ENCODE measurements at regions not wholly inside any gene's neighbourhood (a gene's known extent, or its start where the extent isn't known, plus 50 kb on each side); places are given as distances from the start of the nearest gene placed in this dataset.
"Not testable (repeated sequence)": the region's sequence is repeated elsewhere in the genome, so short reads cannot be mapped to it uniquely, and the experiment has no call there.

GRCh38 chr6:77173472-77174074 lies 289.7 kb downstream of the HTR1B start:
- DNase-seq, result no peak

GRCh38 chr6:77172578-77172977 lies 290.7 kb downstream of the HTR1B start:
- no peak for DNase-seq

DNA sequence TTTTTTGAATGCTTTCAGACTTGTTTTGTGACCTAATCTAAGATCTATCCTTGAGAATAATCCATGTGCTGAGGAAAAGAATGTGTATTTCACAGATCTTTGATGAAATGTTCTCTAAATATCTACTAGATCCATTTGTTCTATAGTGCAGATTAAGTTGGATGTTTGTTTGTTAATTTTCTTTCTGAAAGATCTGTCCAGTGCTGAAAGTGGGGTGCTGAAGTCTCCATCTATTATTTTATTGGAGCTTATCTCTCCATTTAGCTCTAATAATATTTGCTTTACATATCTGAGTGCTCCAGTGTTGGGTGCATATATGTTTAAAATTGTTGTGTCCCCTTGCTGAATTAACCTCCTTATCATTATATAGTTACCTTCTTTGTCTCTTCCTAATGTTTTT lies 303.6 kb downstream of the HTR1B start:
- no peak for DNase-seq

DNA sequence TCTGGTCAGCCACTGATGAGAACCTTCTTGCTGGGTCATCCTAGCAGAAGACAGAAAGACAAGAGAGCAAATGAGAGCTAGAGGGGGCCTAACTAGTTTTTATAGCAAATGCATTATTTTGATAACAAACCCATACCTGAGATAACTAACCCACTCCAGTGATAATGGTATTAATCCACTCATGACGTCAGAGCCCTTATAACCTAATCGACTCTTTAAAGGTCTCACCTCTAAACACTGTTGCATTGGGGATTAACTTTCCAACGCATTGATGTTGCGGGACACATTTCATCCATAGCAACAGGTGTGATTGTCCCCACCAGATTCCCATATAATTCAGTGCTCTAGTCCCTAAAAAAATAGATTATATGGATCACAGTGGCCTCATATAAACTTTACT lies 312.1 kb downstream of the HTR1B start:
- no peak for DNase-seq

- no peak for DNase-seq
Observed at GRCh38 chr6:77150736-77151135, 312.6 kb downstream of the HTR1B start.

- DNase-seq, result no peak
Observed at GRCh38 chr6:77145244-77145643, 318.0 kb downstream of the HTR1B start.

DNA sequence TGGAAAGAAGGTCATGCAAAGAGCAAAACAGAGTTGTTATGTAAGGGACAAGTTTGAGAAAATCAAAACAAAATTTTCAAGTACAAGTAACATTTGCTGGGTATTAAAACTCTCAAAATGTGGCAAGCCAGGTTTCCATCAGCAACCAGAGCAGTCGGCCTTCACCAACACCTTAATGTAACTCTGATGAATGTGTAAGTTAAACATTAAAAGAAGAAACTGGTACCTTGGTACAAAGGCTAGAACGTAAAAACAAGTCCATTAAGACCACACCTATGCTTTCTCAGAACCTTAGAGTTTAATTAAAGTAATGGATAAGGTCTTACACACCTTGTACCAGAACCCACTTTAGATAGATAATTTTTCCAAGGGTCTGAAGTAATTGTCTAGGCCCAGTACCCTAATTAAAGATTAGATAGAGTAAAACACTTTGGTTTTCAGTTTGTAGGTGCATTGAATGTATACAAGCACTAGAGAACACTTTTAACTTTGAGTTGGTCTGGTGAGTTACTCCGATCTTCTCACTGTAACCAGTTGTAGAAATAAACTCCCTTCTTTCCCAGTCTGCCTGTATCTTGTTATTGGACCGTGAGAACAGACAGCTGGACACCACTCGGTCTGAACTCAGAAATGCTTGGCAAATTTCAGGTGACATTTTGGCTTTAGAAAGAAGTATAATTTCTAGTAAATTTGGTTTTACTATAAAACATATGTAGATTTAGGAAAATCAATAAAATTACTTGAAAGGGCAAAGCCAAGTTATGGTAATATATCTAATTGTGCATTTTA lies 319.4 kb downstream of the HTR1B start:
- DNase-seq, result no peak

DNA sequence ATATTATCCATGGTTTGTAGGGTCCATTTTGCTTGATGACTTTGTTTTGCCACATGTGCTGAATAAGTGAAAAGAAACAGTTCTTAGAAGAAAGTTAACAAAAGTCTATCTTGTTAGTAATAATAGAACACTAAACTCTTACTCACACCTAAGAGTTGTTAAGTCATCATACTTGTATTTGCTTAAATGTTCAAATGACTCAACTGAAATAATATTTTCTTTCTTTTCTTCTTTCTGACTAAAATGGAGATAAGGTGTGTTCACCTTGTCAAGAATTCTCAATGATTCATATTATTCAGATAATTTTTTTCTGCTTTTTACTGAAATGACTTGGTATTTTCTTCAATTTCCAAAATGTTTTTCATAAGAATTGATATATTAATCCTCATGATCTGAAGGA lies 327.2 kb downstream of the HTR1B start:
- DNase-seq, result no peak

DNA sequence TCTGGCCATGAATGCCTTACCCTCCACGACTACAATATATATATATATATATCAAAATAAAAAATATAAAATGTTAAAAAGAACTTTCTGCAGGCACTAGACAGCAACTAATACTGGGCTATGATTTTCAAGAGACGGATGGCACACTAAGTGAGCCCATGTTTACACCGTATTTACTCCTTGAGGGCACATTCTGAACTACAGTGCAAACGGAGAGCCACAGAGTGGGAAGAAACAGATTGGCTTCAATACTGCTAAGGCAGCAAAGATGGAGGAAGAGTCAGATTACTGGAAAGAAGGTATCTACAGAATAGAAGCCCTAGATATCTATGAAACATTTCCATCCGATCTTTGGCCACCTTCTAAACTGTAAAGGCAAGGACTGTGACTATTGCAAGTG lies 330.3 kb downstream of the HTR1B start:
- DNase-seq, result no peak

GRCh38 chr6:77131426-77131825 lies 331.9 kb downstream of the HTR1B start:
- DNase-seq, result no peak

DNA sequence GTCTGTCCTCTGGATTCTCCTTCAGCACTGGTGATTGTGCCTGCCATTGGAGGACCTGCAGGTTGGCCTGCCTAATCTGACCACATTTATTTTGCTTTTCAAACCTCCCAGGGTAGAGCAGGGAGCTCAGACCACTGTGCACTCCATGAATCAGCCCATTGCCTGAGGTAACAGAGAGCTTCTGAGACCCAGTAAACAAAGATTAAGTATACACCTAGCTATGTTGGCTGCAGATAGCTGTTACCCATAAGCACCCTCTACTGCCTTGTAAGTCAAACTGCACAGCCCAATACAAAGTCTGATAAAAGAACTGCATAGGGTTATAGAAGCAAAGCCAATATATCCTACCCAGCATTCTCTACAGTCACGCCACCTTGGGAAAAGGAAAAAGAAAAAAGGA lies 338.7 kb downstream of the HTR1B start:
- DNase-seq, result no peak

- DNase-seq, result no peak
Observed at GRCh38 chr6:77123527-77123926, 339.8 kb downstream of the HTR1B start.

GRCh38 chr6:77106992-77107391 lies 356.3 kb downstream of the HTR1B start:
- DNase-seq, result no peak

DNA sequence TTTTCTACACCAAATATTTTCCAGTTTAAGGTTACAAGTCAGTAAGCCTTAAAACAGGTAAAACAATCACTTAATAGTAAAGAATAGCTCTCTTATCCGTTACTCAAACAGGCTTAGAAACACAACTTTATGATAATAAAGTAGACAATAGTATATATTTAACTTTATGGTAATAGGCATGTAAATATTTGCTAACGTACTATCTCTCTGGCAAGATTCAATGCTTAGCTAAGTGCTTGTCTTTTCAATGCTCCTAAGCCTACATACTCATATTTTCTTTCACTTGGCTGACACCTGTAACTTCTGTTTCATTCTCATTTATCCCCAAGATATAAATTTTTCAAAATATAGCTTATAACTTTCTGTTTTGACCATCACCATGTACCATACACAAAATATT lies 358.2 kb downstream of the HTR1B start:
- no peak for DNase-seq

GRCh38 chr6:77097940-77098339 lies 365.4 kb downstream of the HTR1B start:
- DNase-seq, result no peak

DNA sequence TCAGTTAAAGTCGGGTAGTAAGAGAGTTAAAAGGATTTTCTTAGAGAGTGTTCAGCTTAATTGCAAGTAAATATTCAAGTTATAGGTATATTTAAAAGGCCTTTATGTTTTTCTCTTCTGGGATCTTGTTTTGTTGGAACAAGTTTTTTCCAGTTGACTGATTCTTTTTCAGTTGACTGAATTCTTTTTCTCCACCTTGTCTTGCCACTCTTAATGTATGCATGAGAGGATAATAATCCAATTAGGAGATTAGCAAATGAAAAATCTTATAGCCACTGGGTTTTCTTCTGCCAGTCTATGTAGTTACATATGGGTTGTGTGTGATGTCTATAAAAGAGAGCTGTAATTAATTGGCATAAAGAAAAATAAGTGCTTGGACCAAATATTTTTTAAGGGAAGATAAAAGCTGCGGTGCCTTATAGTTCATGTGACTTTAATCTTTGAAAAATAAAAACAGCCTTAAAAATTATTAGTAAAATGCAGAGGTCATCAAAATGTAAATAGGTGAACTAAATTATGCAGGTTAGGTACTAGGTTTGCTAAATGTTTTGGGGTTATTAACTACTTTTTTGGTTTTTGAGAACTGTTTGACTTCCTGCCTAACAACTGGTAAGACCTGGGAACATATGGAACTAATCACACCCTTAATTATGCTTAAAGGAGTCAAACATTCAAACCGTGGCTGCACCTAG lies 367.2 kb downstream of the HTR1B start:
- DNase-seq, result no peak

DNA sequence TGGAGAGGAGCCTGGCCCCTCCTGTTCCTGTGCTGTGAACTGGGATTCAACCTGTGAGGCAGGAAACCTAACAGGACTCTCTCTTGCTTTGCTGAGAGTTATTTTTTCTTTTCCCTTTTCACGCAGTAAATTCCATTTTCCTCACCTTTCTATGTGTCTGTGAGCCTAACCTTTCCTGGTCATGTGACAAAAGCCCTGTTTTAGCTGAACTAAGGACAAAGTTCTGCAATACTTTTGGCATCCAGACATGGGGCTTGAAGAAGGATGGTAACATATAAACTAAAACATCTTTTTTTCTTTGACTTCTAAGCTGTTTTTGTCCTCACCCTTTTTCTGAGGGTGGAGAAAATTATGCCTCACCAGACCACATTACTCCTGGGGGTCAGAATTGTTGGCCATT lies 368.5 kb downstream of the HTR1B start:
- no peak for DNase-seq

GRCh38 chr6:77092971-77093370 lies 370.3 kb downstream of the HTR1B start:
- DNase-seq, result no peak

DNA sequence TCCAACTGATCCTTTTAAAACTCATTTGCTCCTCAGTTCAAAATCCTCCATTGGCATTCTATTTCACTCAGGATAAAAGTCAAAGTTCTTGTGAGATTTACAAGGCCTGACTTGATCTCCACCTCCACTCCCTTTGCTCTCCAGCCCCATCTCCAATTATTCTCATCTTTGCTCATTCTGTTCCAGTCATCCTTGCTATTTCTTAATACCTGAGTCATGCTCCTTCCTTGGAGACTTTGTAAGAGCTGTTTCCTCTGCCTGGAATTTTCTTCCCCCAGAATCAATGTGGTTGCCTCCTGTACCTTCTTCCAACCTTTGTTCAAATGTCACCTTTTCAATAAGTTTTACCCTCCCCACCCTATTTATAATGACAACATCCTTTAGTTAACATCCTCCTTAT lies 373.5 kb downstream of the HTR1B start:
- DNase-seq, result no peak

- not testable (repeated sequence) for DNase-seq
Observed at GRCh38 chr6:77087794-77088318, 375.4 kb downstream of the HTR1B start.

- no peak for DNase-seq
Observed at GRCh38 chr6:77074037-77074713, 389.1 kb downstream of the HTR1B start.

DNA sequence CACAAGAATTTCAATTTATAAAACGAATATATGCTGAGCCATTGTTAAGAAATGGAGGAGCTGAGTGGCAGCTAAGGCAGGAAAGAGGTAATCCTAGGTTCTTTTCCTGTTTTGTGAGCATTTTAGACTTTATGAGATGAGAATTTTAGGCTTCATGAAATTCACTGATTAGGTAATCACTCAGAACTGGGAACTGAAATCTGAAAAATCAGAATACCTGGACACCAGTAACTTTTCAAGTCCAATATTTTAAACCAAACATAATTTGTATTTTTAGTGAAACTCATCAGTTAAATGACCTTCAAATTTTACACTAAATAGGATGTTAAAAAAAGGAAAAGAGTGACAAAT lies 389.9 kb downstream of the HTR1B start:
- no peak for DNase-seq

DNA sequence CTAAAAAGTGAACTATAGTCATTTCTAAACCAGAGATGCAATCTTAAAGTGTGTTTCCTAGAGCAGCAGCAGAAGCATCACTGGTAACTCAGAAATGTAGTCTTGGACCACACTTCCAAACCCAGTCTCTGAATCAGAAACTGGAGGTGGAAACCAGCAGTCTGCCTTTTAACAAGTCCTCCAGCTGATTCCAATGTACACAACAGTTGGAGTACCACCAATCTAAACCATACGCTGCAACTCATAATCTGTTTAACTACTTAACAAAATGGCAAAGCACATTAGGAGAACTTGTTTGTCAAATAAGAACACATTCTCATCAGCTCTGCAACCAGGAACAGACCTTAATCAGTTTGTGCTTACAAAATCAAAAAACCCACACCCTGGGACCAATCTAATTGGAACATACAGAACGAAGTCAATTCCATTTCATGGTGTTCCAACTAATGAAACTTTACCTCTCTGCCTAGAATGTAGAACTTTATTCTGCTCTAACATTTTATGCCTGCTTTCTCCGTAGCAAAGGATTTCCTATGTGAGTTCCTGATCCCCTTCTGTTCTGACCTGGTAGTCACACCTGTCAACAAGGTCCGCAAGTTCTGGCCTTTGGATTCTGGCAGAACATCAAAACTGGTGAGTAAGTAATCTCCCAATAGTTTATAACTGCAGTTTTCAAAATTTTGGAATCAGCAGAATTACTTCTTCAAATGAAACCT lies 390.4 kb downstream of the HTR1B start:
- no peak for DNase-seq

Measured in left hindlimb (tissue), 1 donor.